Nucleus accumbens (tissue), 56 donors: ENCODE measurements at regions not wholly inside any gene's neighbourhood (a gene's known extent, or its start where the extent isn't known, plus 50 kb on each side); places are given as distances from the start of the nearest gene placed in this dataset.
A peak's percentile ranks its signal among the peaks of the same experiment; 100 is the strongest.
"Not testable (repeated sequence)": the region's sequence is repeated elsewhere in the genome, so short reads cannot be mapped to it uniquely, and the experiment has no call there.

Source experiments
- DNase-seq, 56 donors: peaks; one replicate each; lab custom pipeline; 2025; lab: John Stamatoyannopoulos, UW

GRCh38 chr13:109702030-109702597 lies 84.3 kb downstream of the IRS2 start:
- not testable (repeated sequence) for DNase-seq

- peak in 24 of 56 donors; percentile 2 to 63 (median 26) for DNase-seq
Measured at GRCh38 chr13:109700176-109700575, 86.2 kb downstream of the IRS2 start.

GRCh38 chr13:109699628-109700071 lies 86.7 kb downstream of the IRS2 start:
- no peak for DNase-seq

GRCh38 chr13:109698779-109699178 lies 87.6 kb downstream of the IRS2 start:
- DNase-seq: no peak

GRCh38 chr13:109697936-109698335 lies 88.4 kb downstream of the IRS2 start:
- DNase-seq: no peak

GRCh38 chr13:109695402-109696190 lies 90.8 kb downstream of the IRS2 start:
- no peak for DNase-seq

- DNase-seq: no peak
Measured at GRCh38 chr13:109694972-109695371, 91.4 kb downstream of the IRS2 start.

GRCh38 chr13:109693213-109693612 lies 93.2 kb downstream of the IRS2 start:
- DNase-seq: no peak

- DNase-seq: no peak
Measured at GRCh38 chr13:109691689-109692088, 94.7 kb downstream of the IRS2 start.

GRCh38 chr13:109687559-109688448 lies 98.6 kb downstream of the IRS2 start:
- peak in 6 of 56 donors; percentile 10 to 42 (median 14) for DNase-seq

GRCh38 chr13:109685203-109685602 lies 101.2 kb downstream of the IRS2 start:
- no peak for DNase-seq

- peak in 8 of 56 donors; percentile 3 to 54 (median 18) for DNase-seq
Measured at GRCh38 chr13:109684824-109685202, 101.6 kb downstream of the IRS2 start.

GRCh38 chr13:109684084-109684823 lies 102.1 kb downstream of the IRS2 start:
- DNase-seq: no peak

GRCh38 chr13:109682534-109683244 lies 103.7 kb downstream of the IRS2 start:
- DNase-seq: no peak

GRCh38 chr13:109680930-109681329 lies 105.5 kb downstream of the IRS2 start:
- DNase-seq: no peak

- no peak for DNase-seq
Measured at GRCh38 chr13:109680288-109680687, 106.1 kb downstream of the IRS2 start.

GRCh38 chr13:109678459-109678858 lies 107.9 kb downstream of the IRS2 start:
- no peak for DNase-seq

GRCh38 chr13:109677206-109677605 lies 109.2 kb downstream of the IRS2 start:
- no peak for DNase-seq

GRCh38 chr13:109673477-109673876 lies 112.9 kb downstream of the IRS2 start:
- DNase-seq: no peak

GRCh38 chr13:109672545-109672944 lies 113.8 kb downstream of the IRS2 start:
- DNase-seq: no peak
